Karpas-422 (cell line): ENCODE measurements at regions not wholly inside any gene's neighbourhood (a gene's known extent, or its start where the extent isn't known, plus 50 kb on each side); places are given as distances from the start of the nearest gene placed in this dataset.

ENCODE experiments used
- DNase-seq: peaks from one replicate; pipeline ENCODE4 v3.0.0-alpha.2; 2015
- H2AFZ ChIP-seq: fragments of 200-600 bp; sonication (generic); 2 replicates; pipeline ENCODE4 v1.6.1; 2014; ENCODE audit warnings: antibody characterized with exemption, low read length, mixed read lengths
- H3K27ac ChIP-seq: fragments of 200-600 bp; sonication (generic); 2 replicates; pipeline ENCODE4 v1.5.1; 2014; ENCODE audit warnings: mild to moderate bottlenecking, low read length, moderate library complexity
- H3K27me3 ChIP-seq: fragments of 200-600 bp; sonication (generic); 2 replicates; pipeline ENCODE4 v1.6.1; 2014; ENCODE audit warnings: low read length, mixed read lengths
- H3K36me3 ChIP-seq: fragments of 200-600 bp; sonication (generic); 2 replicates; pipeline ENCODE4 v1.6.1; 2014; ENCODE audit warnings: low read length, mixed read lengths; ENCODE audit not compliant: insufficient read depth
- H3K4me1 ChIP-seq: fragments of 200-600 bp; sonication (generic); 2 replicates; pipeline ENCODE4 v1.6.1; 2014; ENCODE audit warnings: mild to moderate bottlenecking, low read length, mixed read lengths
- H3K4me2 ChIP-seq: fragments of 200-600 bp; sonication (generic); 2 replicates; pipeline ENCODE4 v1.6.1; 2014; ENCODE audit warnings: low read length, low read depth, mild to moderate bottlenecking; ENCODE audit not compliant: poor library complexity, severe bottlenecking
- H3K4me3 ChIP-seq: fragments of 200-600 bp; sonication (generic); 2 replicates; pipeline ENCODE4 v1.5.1; 2014; ENCODE audit warnings: mild to moderate bottlenecking, antibody characterized with exemption, low read length, mixed read lengths
- H3K79me2 ChIP-seq: fragments of 200-600 bp; sonication (generic); 2 replicates; pipeline ENCODE4 v1.6.1; 2014; ENCODE audit warnings: mild to moderate bottlenecking, low read length, mixed read lengths
- H3K9ac ChIP-seq: fragments of 200-600 bp; sonication (generic); 2 replicates; pipeline ENCODE4 v1.6.0; 2014; ENCODE audit warnings: low read length
- H3K9me2 ChIP-seq: fragments of 200-600 bp; sonication (generic), shearing (Covaris generic); replicated peaks from 2 replicates; pipeline ENCODE4 v1.6.0; 2014; ENCODE audit warnings: mild to moderate bottlenecking, low read length, moderate library complexity; ENCODE audit not compliant: insufficient read depth
- H3K9me3 ChIP-seq: fragments of 300-700, 200-600 bp; sonication (generic); 2 replicates; pipeline ENCODE4 v1.6.1; 2014; ENCODE audit warnings: low read length, mixed read lengths
- H4K20me1 ChIP-seq: fragments of 200-600 bp; sonication (generic); 2 replicates; pipeline ENCODE4 v1.6.1; 2014; ENCODE audit warnings: mild to moderate bottlenecking, antibody characterized with exemption, low read length, low read depth; ENCODE audit not compliant: insufficient read depth

- H3K4me3 ChIP-seq, result no peak overlapping the region
- H3K27ac ChIP-seq, result no peak overlapping the region
- H3K9me3 ChIP-seq, result no peaks in the 10 kb centered on the region
- H3K4me2 ChIP-seq, result no peak overlapping the region
- H3K9me2 ChIP-seq, result no peaks in the 10 kb centered on the region
- no peaks in the 10 kb centered on the region for H3K79me2 ChIP-seq
- H3K9ac ChIP-seq, result no peak overlapping the region
- no peaks in the 10 kb centered on the region for H3K27me3 ChIP-seq
- no peak for DNase-seq
- H3K36me3 ChIP-seq, result no peaks in the 10 kb centered on the region
- no peaks in the 10 kb centered on the region for H3K4me1 ChIP-seq
- no peak overlapping the region for H2AFZ ChIP-seq
- H4K20me1 ChIP-seq, result no peaks in the 10 kb centered on the region
These were observed 255.6 kb downstream of the NSG2 start for GRCh38 chr5:174300941-174301761.

DNA sequence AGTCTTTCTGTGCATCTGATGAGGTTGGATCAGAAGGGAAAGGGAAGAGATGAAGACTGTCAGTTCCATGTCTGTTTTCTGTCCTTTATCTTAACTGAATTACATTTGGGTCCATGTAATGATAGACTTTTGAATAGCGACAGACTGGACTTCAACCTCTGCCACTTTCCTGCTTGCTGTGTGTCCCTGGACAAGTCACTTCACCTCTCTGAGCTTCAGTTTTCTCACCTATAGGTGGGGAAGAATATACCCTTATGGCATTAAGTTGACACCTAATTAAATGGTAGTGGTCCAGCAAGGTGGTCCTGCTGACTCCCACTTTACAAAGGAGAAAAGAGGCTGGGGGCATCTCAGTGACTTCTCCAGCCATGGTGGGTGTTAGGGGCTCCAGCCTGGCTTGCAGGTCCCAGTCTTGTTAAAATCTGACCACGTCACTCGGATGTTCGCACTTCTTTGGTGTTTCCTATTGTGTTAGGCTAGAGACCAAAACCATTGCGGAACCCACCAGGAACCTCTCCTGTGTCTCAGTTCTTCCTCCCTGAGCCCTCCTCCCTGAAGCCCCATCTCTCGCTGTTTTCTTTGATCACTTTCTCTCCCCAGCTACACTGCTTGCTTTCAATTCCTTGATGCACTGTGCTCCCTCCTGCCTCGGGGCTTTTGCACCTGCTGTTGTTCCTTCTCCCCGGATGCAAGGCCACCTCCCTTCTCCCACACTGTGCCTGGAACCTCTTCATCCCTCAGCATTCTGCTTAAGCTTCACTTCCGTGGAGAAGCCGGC is 256.5 kb downstream of the NSG2 start:
- H3K4me2 ChIP-seq, result no peak overlapping the region
- no peaks in the 10 kb centered on the region for H3K9me3 ChIP-seq
- H3K27me3 ChIP-seq, result no peaks in the 10 kb centered on the region
- H3K4me1 ChIP-seq, result no peaks in the 10 kb centered on the region
- H3K27ac ChIP-seq, result no peak overlapping the region
- no peak for DNase-seq
- H3K9ac ChIP-seq, result no peak overlapping the region
- H4K20me1 ChIP-seq, result no peaks in the 10 kb centered on the region
- no peak overlapping the region for H3K4me3 ChIP-seq
- no peaks in the 10 kb centered on the region for H3K79me2 ChIP-seq
- H2AFZ ChIP-seq, result no peak overlapping the region
- H3K36me3 ChIP-seq, result no peaks in the 10 kb centered on the region
- no peaks in the 10 kb centered on the region for H3K9me2 ChIP-seq

DNA sequence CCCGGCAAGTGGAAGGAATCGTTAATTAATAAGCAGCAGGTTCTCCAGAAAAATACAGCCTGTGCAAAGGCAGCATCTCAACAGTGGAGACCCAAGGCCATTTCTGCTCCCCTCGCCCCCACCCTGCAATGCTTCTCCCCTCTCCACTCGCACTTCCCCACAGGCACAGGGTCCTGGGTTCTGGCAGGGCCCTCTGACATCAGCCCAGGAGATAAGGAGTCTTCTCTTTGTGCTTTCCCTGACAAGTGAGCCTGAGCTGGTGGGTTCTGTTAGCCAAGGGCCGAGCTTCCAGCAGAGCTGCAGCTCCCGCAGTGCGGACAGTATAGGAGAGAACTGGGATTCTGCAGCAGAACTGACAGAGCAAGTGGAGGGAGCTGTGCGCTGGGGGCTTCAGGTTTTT is 257.5 kb downstream of the NSG2 start:
- DNase-seq, result no peak
- Histone ChIP-seq H3K9me2 (no peaks in the 10 kb centered on the region), H3K27ac (no peak overlapping the region), H3K27me3 (no peaks in the 10 kb centered on the region), H3K9ac (no peak overlapping the region), H3K9me3 (no peaks in the 10 kb centered on the region), H3K79me2 (no peaks in the 10 kb centered on the region), H3K4me1 (no peaks in the 10 kb centered on the region), H3K4me2 (no peak overlapping the region), H4K20me1 (no peaks in the 10 kb centered on the region), H3K36me3 (no peaks in the 10 kb centered on the region), H2AFZ (no peak overlapping the region), H3K4me3 (no peak overlapping the region)

GRCh38 chr5:174303437-174304045 is 258.0 kb downstream of the NSG2 start:
- no peak for DNase-seq
- Histone ChIP-seq H3K9me3 (no peaks in the 10 kb centered on the region), H3K27ac (no peak overlapping the region), H3K36me3 (no peaks in the 10 kb centered on the region), H3K79me2 (no peaks in the 10 kb centered on the region), H3K4me1 (no peaks in the 10 kb centered on the region), H3K9ac (no peak overlapping the region), H3K4me2 (no peak overlapping the region), H3K4me3 (no peak overlapping the region), H4K20me1 (no peaks in the 10 kb centered on the region), H3K9me2 (no peaks in the 10 kb centered on the region), H2AFZ (no peak overlapping the region), H3K27me3 (no peaks in the 10 kb centered on the region)

GRCh38 chr5:174305241-174305681 is 259.8 kb downstream of the NSG2 start:
- H3K9ac ChIP-seq, result no peak overlapping the region
- DNase-seq, result no peak
- no peak overlapping the region for H3K4me2 ChIP-seq
- H4K20me1 ChIP-seq, result no peaks in the 10 kb centered on the region
- H3K27me3 ChIP-seq, result no peaks in the 10 kb centered on the region
- no peak overlapping the region for H3K4me3 ChIP-seq
- H3K9me2 ChIP-seq, result no peaks in the 10 kb centered on the region
- no peaks in the 10 kb centered on the region for H3K36me3 ChIP-seq
- H2AFZ ChIP-seq, result no peak overlapping the region
- H3K79me2 ChIP-seq, result no peaks in the 10 kb centered on the region
- no peaks in the 10 kb centered on the region for H3K9me3 ChIP-seq
- H3K27ac ChIP-seq, result no peak overlapping the region
- no peaks in the 10 kb centered on the region for H3K4me1 ChIP-seq

DNA sequence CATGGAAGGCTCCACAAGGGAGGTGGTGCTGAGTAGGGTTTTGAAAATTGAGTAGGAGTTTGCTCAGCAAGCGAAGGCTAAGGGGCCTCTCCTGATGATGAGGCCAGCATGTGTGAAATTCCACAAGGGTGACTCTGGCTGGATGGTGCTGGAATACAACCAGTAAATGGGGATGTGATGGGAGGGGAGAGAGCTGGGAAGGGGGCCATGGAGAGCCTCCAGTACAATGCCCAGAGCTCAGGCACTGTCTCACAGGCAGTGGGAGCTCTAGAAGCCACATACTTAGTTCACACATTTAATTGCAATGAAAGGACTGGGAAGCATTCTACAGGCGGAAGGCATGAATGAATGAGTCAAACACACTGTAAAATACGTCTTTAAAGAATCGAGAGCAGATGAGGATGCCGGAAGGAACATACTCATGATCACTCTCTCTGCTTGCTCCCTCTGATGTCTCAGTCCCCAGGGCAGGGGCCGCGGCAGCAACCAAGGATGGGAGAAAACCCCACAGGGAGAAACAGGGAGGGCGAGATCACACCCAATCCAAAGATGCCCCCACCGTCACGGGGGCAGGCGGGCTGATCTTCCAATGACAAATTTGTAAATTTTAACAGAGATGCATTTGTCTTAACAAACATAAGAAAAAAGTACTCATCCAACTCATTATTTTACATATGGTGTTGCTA is 261.0 kb downstream of the NSG2 start:
- Histone ChIP-seq H3K4me1 (no peaks in the 10 kb centered on the region), H3K4me3 (no peak overlapping the region), H3K9me2 (no peaks in the 10 kb centered on the region), H3K9ac (no peak overlapping the region), H3K4me2 (no peak overlapping the region), H2AFZ (no peak overlapping the region), H3K9me3 (no peaks in the 10 kb centered on the region), H3K27me3 (no peaks in the 10 kb centered on the region), H3K36me3 (no peaks in the 10 kb centered on the region), H3K79me2 (no peaks in the 10 kb centered on the region), H3K27ac (no peak overlapping the region), H4K20me1 (no peaks in the 10 kb centered on the region)
- DNase-seq, result no peak

- Histone ChIP-seq H3K4me2 (no peak overlapping the region), H3K9me3 (no peaks in the 10 kb centered on the region)
These were observed 261.5 kb downstream of the NSG2 start for GRCh38 chr5:174307031-174307408.

More at GRCh38 chr5:174307031-174307408, 261.5 kb downstream of the NSG2 start:
- Histone ChIP-seq H4K20me1 (no peaks in the 10 kb centered on the region), H3K27ac (no peak overlapping the region), H2AFZ (no peak overlapping the region), H3K4me3 (no peak overlapping the region), H3K4me1 (no peaks in the 10 kb centered on the region), H3K9ac (no peak overlapping the region), H3K9me2 (no peaks in the 10 kb centered on the region), H3K79me2 (no peaks in the 10 kb centered on the region), H3K36me3 (no peaks in the 10 kb centered on the region), H3K27me3 (no peaks in the 10 kb centered on the region)
- DNase-seq, result no peak
